ENCODE measurements at regions not wholly inside any gene's neighbourhood (a gene's known extent, or its start where the extent isn't known, plus 50 kb on each side); places are given as distances from the start of the nearest gene placed in this dataset.

DNA sequence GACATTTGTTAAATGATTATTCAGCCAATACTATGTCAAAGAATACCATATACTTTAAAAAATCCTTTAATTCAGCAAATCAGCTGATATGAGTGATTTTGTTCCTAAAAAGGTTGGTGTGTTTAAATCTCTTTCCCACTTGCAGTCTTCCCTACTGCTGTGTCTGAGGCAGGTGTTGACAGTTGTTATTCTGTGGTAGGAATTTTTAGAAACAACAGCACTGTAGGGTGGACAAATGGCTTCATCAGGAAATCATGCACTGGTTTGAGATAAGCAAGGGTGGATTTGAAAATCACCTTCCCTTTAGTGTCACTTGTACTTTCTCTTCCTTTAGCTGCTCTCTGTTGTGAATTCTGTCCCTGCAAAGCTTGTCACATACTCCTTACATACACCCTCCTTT lies 213.7 kb upstream of the SGK1 start:
- no peaks in the 10 kb centered on the region for H3K36me3 Mint-ChIP-seq (ENCODE audit: insufficient read depth)
- no peak for DNase-seq (ENCODE audit: low spot score, unreplicated experiment)
- no peaks in the 10 kb centered on the region for H3K9me3 Mint-ChIP-seq (ENCODE audit: low read depth)
- no peaks in the 10 kb centered on the region for H3K27me3 Mint-ChIP-seq
- H3K4me3 Mint-ChIP-seq (ENCODE audit: low read depth): no peak overlapping the region
- peaks cover 5% of the 10 kb centered on the region for H3K4me1 Mint-ChIP-seq (ENCODE audit: low read depth)
- H3K27ac Mint-ChIP-seq: no peak overlapping the region
- TF ChIP-seq, protein P1, sequence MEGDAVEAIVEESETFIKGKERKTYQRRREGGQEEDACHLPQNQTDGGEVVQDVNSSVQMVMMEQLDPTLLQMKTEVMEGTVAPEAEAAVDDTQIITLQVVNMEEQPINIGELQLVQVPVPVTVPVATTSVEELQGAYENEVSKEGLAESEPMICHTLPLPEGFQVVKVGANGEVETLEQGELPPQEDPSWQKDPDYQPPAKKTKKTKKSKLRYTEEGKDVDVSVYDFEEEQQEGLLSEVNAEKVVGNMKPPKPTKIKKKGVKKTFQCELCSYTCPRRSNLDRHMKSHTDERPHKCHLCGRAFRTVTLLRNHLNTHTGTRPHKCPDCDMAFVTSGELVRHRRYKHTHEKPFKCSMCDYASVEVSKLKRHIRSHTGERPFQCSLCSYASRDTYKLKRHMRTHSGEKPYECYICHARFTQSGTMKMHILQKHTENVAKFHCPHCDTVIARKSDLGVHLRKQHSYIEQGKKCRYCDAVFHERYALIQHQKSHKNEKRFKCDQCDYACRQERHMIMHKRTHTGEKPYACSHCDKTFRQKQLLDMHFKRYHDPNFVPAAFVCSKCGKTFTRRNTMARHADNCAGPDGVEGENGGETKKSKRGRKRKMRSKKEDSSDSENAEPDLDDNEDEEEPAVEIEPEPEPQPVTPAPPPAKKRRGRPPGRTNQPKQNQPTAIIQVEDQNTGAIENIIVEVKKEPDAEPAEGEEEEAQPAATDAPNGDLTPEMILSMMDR (IDR thresholded peaks at IDR 0.05; ENCODE audit: unreplicated experiment): no peak

DNA sequence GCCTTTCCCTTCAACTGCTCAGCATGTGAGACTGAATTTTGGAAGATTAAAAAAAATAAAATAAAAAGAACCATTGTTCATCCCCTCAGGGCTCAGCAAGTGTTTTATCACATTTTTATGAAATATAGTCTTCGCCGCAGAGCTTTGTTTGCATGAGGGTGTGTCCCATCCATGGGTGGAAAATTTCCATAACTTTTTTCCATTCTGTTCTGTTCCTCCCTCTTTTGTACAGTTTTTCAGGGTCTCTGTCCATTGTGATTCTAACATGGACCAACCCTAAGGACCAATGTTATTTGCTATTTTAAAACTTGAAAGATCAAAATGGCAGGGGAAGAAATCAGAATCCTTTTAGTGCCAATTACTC lies 213.3 kb upstream of the SGK1 start:
- no peak overlapping the region for H3K27ac Mint-ChIP-seq
- no peaks in the 10 kb centered on the region for H3K27me3 Mint-ChIP-seq
- TF ChIP-seq, protein P1 (IDR thresholded peaks at IDR 0.05; ENCODE audit: unreplicated experiment): no peak
- peaks cover 5% of the 10 kb centered on the region for H3K4me1 Mint-ChIP-seq (ENCODE audit: low read depth)
- H3K4me3 Mint-ChIP-seq (ENCODE audit: low read depth): no peak overlapping the region
- no peaks in the 10 kb centered on the region for H3K9me3 Mint-ChIP-seq (ENCODE audit: low read depth)
- DNase-seq (ENCODE audit: low spot score, unreplicated experiment): no peak
- H3K36me3 Mint-ChIP-seq (ENCODE audit: insufficient read depth): no peaks in the 10 kb centered on the region

- DNase-seq (ENCODE audit: low spot score, unreplicated experiment): no peak
- Mint-ChIP-seq H3K27ac (no peak overlapping the region), H3K27me3 (no peaks in the 10 kb centered on the region), H3K4me3 (ENCODE audit: low read depth) (no peak overlapping the region), H3K36me3 (ENCODE audit: insufficient read depth) (no peaks in the 10 kb centered on the region), H3K9me3 (ENCODE audit: low read depth) (no peaks in the 10 kb centered on the region), H3K4me1 (ENCODE audit: low read depth) (peaks cover 9% of the 10 kb centered on the region)
- TF ChIP-seq, protein P1 (IDR thresholded peaks at IDR 0.05; ENCODE audit: unreplicated experiment): no peak
These were observed 212.0 kb upstream of the SGK1 start for GRCh38 chr6:134529921-134530320.

DNA sequence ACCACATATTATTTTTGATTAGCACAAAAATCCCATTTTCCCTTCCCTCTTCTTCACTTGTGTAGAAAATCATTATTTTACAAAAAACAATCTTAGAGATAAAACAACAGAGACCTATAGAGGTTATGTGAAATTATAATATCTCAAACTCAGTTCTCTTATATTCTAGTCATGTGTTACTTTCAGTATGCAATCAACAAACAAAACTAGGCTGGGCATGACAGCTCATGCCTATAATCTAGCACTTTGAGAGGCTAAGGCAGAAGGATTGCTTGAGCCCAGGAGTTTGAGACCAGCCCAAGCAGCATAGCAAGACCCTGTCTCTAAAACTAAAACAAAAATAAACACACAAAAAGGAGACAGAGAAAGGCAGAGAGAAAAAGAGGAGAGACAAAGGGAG lies 211.4 kb upstream of the SGK1 start:
- no peak for DNase-seq (ENCODE audit: low spot score, unreplicated experiment)

DNA sequence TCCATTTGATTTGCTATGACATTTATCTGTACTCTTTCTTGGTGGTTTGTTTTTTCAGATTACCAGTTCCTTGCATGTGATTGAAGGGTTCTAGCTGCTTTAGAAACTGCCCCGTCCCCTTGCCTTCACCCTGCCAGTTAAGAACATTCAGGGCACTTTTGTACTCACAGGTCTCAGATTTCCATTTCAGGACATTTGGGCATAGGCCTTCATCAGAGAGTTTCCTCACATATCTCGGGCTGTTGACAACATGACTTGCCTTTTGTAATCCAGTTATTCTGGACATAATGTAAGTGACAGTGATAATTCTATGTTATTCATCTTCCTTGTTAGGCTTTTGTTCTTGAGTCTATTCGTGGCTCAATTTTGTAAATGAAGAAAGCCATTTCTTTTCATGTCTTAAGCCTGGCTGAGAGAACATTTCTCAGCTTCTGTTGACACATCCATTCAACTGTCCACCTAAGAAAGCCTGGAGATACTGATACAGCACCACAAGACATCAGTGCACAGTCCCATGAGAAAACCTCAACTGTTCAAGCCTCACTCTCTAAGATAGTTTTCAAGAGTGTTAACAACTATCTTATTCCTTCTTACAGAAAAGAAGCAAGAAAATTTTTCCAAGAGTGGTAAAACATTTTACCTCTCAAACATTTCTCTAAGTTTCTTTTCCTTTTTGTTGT lies 209.3 kb upstream of the SGK1 start:
- H3K9me3 Mint-ChIP-seq (ENCODE audit: low read depth): no peaks in the 10 kb centered on the region

More for the DNA sequence above, 211.4 kb upstream of the SGK1 start:
- TF ChIP-seq, protein P1 (IDR thresholded peaks at IDR 0.05; ENCODE audit: unreplicated experiment): no peak
- Mint-ChIP-seq H3K36me3 (ENCODE audit: insufficient read depth) (no peaks in the 10 kb centered on the region), H3K27me3 (no peaks in the 10 kb centered on the region), H3K4me1 (ENCODE audit: low read depth) (peaks cover 9% of the 10 kb centered on the region), H3K9me3 (ENCODE audit: low read depth) (no peaks in the 10 kb centered on the region), H3K27ac (no peak overlapping the region), H3K4me3 (ENCODE audit: low read depth) (no peak overlapping the region)

More for the DNA sequence above, 209.3 kb upstream of the SGK1 start:
- no peak overlapping the region for H3K4me3 Mint-ChIP-seq (ENCODE audit: low read depth)
- no peak for DNase-seq (ENCODE audit: low spot score, unreplicated experiment)
- no peak overlapping the region for H3K27ac Mint-ChIP-seq
- H3K36me3 Mint-ChIP-seq (ENCODE audit: insufficient read depth): no peaks in the 10 kb centered on the region
- TF ChIP-seq, protein P1 (IDR thresholded peaks at IDR 0.05; ENCODE audit: unreplicated experiment): no peak
- H3K27me3 Mint-ChIP-seq: peaks cover 7% of the 10 kb centered on the region
- peaks cover 9% of the 10 kb centered on the region for H3K4me1 Mint-ChIP-seq (ENCODE audit: low read depth)
